ENCODE measurements at regions not wholly inside any gene's neighbourhood (a gene's known extent, or its start where the extent isn't known, plus 50 kb on each side); places are given as distances from the start of the nearest gene placed in this dataset.

DNA sequence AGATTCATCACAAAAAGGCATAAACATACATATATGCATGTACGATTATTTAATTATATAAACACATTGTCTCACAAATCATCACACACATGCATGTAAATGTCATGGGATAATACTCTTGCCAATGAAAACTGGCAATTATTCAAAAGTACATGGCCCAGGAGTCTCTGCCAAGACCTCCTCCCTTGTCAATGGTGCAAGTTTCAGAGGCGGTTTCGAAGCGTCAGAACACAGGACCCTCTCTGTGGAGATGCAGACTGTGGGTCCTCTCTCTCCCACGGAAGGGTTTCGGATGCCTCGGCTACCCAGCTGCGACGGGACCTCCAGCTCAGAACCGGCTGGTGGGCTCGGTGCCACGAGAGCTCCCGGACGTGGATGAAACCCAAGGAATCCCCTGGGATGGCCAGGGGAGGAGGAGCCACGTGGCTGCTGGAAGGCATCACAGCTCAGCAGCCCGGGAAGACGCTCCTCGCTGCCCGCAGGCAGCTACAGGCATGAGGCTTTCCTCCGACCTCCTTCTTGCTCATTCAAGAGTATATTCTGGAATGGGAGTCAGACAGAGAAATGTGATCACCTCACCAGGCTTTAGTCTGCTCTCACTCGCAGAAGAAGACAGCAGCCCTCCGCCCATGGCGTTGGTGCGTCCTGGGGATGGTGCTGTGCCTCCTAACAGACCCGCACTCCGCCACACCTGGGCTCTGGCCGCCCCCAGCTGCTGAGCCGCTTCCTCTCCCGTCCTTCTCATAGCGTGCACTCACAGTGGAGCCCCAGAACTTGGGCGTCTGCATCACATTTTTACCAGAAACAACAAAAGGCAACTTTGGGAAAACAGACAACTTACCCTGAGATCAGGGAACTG lies 308.8 kb downstream of the IRX2 start:
- TF ChIP-seq, protein P1, sequence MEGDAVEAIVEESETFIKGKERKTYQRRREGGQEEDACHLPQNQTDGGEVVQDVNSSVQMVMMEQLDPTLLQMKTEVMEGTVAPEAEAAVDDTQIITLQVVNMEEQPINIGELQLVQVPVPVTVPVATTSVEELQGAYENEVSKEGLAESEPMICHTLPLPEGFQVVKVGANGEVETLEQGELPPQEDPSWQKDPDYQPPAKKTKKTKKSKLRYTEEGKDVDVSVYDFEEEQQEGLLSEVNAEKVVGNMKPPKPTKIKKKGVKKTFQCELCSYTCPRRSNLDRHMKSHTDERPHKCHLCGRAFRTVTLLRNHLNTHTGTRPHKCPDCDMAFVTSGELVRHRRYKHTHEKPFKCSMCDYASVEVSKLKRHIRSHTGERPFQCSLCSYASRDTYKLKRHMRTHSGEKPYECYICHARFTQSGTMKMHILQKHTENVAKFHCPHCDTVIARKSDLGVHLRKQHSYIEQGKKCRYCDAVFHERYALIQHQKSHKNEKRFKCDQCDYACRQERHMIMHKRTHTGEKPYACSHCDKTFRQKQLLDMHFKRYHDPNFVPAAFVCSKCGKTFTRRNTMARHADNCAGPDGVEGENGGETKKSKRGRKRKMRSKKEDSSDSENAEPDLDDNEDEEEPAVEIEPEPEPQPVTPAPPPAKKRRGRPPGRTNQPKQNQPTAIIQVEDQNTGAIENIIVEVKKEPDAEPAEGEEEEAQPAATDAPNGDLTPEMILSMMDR (conservative IDR thresholded peaks at IDR 0.05; ENCODE audit: low read depth, low read length): no peak
- no peaks in the 10 kb centered on the region for H3K79me2 ChIP-seq (ENCODE audit: insufficient read depth, low read depth)
- no peak overlapping the region for H3K4me3 ChIP-seq (IDR thresholded peaks at IDR 0.05; ENCODE audit: insufficient read depth, low read depth, low read length)
- H3K36me3 ChIP-seq (ENCODE audit: insufficient read depth): no peaks in the 10 kb centered on the region
- no peak overlapping the region for H3K4me2 ChIP-seq
- no peaks in the 10 kb centered on the region for H3K4me1 ChIP-seq (ENCODE audit: low read depth, poor library complexity, severe bottlenecking)
- H4K20me1 ChIP-seq (ENCODE audit: insufficient read depth): no peaks in the 10 kb centered on the region
- H3K9ac ChIP-seq: no peak overlapping the region
- no peak overlapping the region for H2AFZ ChIP-seq (ENCODE audit: low read depth)
- H3K27me3 ChIP-seq (ENCODE audit: insufficient read depth, low read depth): no peaks in the 10 kb centered on the region
- H3K27ac ChIP-seq: no peak overlapping the region

DNA sequence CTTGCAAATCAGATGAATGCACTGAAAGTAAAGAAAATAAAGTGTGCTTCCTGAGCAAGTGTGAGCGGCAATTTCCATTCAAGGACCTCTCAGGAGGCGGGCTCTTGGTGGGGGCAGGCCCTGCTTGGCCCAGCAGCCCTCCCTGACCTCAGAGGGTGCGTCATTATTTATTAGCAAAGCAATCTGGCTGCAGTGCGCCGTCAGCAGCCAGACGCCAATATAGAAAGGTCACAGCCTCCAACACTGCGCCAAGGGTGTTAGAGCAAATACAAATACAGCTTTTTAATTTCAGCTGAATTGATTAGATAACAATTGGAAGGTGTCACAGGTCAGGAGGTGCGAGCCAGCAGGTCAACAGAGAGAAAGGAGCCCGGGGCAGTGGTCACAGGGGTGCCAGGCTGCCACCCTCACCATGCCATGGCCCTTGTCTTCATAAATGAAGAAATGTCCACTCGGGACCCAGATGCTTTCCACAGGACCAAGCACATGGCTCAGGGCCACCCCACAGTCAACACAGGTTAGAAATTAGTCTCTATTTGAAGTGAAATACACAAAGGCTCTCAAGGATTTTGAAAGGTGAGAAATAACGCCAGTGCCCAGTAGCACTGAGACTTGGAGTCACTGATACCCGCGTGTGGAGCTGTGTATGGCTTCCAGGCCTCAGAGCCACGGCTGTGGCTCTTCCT lies 309.8 kb downstream of the IRX2 start:
- TF ChIP-seq, protein P1 (conservative IDR thresholded peaks at IDR 0.05; ENCODE audit: low read depth, low read length): no peak
- Histone ChIP-seq H3K9ac (no peak overlapping the region), H3K36me3 (ENCODE audit: insufficient read depth) (no peaks in the 10 kb centered on the region), H4K20me1 (ENCODE audit: insufficient read depth) (no peaks in the 10 kb centered on the region), H3K4me1 (ENCODE audit: low read depth, poor library complexity, severe bottlenecking) (no peaks in the 10 kb centered on the region), H3K27ac (no peak overlapping the region), H3K4me3 (IDR thresholded peaks at IDR 0.05; ENCODE audit: insufficient read depth, low read depth, low read length) (no peak overlapping the region), H3K79me2 (ENCODE audit: insufficient read depth, low read depth) (no peaks in the 10 kb centered on the region), H2AFZ (ENCODE audit: low read depth) (no peak overlapping the region), H3K4me2 (no peak overlapping the region), H3K27me3 (ENCODE audit: insufficient read depth, low read depth) (no peaks in the 10 kb centered on the region)

GRCh38 chr5:2439608-2440007 lies 311.9 kb downstream of the IRX2 start:
- no peak overlapping the region for H3K4me3 ChIP-seq (IDR thresholded peaks at IDR 0.05; ENCODE audit: insufficient read depth, low read depth, low read length)
- TF ChIP-seq, protein P1 (conservative IDR thresholded peaks at IDR 0.05; ENCODE audit: low read depth, low read length): no peak
- H3K79me2 ChIP-seq (ENCODE audit: insufficient read depth, low read depth): no peaks in the 10 kb centered on the region
- H2AFZ ChIP-seq (ENCODE audit: low read depth): no peak overlapping the region
- no peaks in the 10 kb centered on the region for H3K27me3 ChIP-seq (ENCODE audit: insufficient read depth, low read depth)
- no peaks in the 10 kb centered on the region for H4K20me1 ChIP-seq (ENCODE audit: insufficient read depth)
- no peak overlapping the region for H3K9ac ChIP-seq
- no peaks in the 10 kb centered on the region for H3K36me3 ChIP-seq (ENCODE audit: insufficient read depth)
- H3K27ac ChIP-seq: no peak overlapping the region
- no peak overlapping the region for H3K4me2 ChIP-seq
- H3K4me1 ChIP-seq (ENCODE audit: low read depth, poor library complexity, severe bottlenecking): no peaks in the 10 kb centered on the region

- no peaks in the 10 kb centered on the region for H4K20me1 ChIP-seq (ENCODE audit: insufficient read depth)
- H3K27ac ChIP-seq: no peak overlapping the region
- H3K4me1 ChIP-seq (ENCODE audit: low read depth, poor library complexity, severe bottlenecking): no peaks in the 10 kb centered on the region
- no peaks in the 10 kb centered on the region for H3K27me3 ChIP-seq (ENCODE audit: insufficient read depth, low read depth)
- H3K9ac ChIP-seq: no peak overlapping the region
- H3K36me3 ChIP-seq (ENCODE audit: insufficient read depth): no peaks in the 10 kb centered on the region
- H3K4me2 ChIP-seq: no peak overlapping the region
- H3K4me3 ChIP-seq (IDR thresholded peaks at IDR 0.05; ENCODE audit: insufficient read depth, low read depth, low read length): no peak overlapping the region
- TF ChIP-seq, protein P1 (conservative IDR thresholded peaks at IDR 0.05; ENCODE audit: low read depth, low read length): no peak
- H2AFZ ChIP-seq (ENCODE audit: low read depth): no peak overlapping the region
- no peaks in the 10 kb centered on the region for H3K79me2 ChIP-seq (ENCODE audit: insufficient read depth, low read depth)
Measured at GRCh38 chr5:2433086-2433485, 318.4 kb downstream of the IRX2 start.

All from KMS-11 (cell line).